Stimulated activated CD4-positive, alpha-beta T cell treated with anti-CD3 and anti-CD28 coated beads, TNF-alpha, amount 100 ng/mL, for 24 hours (primary cell): ENCODE measurements at regions not wholly inside any gene's neighbourhood (a gene's known extent, or its start where the extent isn't known, plus 50 kb on each side); places are given as distances from the start of the nearest gene placed in this dataset.

Experiments
- DNase-seq, 3 experiments: peaks; one replicate each; pipeline ENCODE4 v3.0.0-alpha.2; 2020; ENCODE audit warnings: low read depth in 3 of 3

- no peak for DNase-seq
Observed at GRCh38 chr1:209328196-209328595, 255.3 kb upstream of the CAMK1G start.

GRCh38 chr1:209335178-209335577 is 248.3 kb upstream of the CAMK1G start:
- no peak for DNase-seq

- DNase-seq, result no peak
Observed at GRCh38 chr1:209341146-209341545, 242.4 kb upstream of the CAMK1G start.

- no peak for DNase-seq
Observed at GRCh38 chr1:209341673-209342420, 241.7 kb upstream of the CAMK1G start.

- DNase-seq, result no peak
Observed at GRCh38 chr1:209342441-209343175, 240.9 kb upstream of the CAMK1G start.

- no peak for DNase-seq
Observed at GRCh38 chr1:209343511-209343910, 240.0 kb upstream of the CAMK1G start.

GRCh38 chr1:209344156-209344555 is 239.4 kb upstream of the CAMK1G start:
- DNase-seq, result no peak

- DNase-seq, result no peak
Observed at GRCh38 chr1:209349363-209350308, 233.9 kb upstream of the CAMK1G start.

GRCh38 chr1:209353053-209353452 is 230.5 kb upstream of the CAMK1G start:
- DNase-seq, result no peak

GRCh38 chr1:209354111-209354839 is 229.2 kb upstream of the CAMK1G start:
- DNase-seq, result peak; percentile 11 to 47 (median 27)

- no peak for DNase-seq
Observed at GRCh38 chr1:209354840-209355165, 228.7 kb upstream of the CAMK1G start.

GRCh38 chr1:209355415-209355814 is 228.1 kb upstream of the CAMK1G start:
- DNase-seq, result no peak

- DNase-seq, result no peak
Observed at GRCh38 chr1:209356976-209357377, 226.5 kb upstream of the CAMK1G start.

GRCh38 chr1:209363112-209363511 is 220.4 kb upstream of the CAMK1G start:
- DNase-seq, result no peak

GRCh38 chr1:209364716-209365115 is 218.8 kb upstream of the CAMK1G start:
- DNase-seq, result no peak

- no peak for DNase-seq
Observed at GRCh38 chr1:209367061-209367772, 216.3 kb upstream of the CAMK1G start.

GRCh38 chr1:209368864-209369598 is 214.5 kb upstream of the CAMK1G start:
- DNase-seq, result no peak

GRCh38 chr1:209370241-209370995 is 213.1 kb upstream of the CAMK1G start:
- no peak for DNase-seq

GRCh38 chr1:209375097-209375496 is 208.4 kb upstream of the CAMK1G start:
- DNase-seq, result no peak
